Suppressor macrophage treated with lipopolysaccharide for 1 hour (primary cell): ENCODE measurements at regions not wholly inside any gene's neighbourhood (a gene's known extent, or its start where the extent isn't known, plus 50 kb on each side); places are given as distances from the start of the nearest gene placed in this dataset.

ENCODE experiments used
- DNase-seq, 3 donors: peaks; one replicate each; pipeline ENCODE4 v3.0.0-alpha.2; 2020 to 2022

DNA sequence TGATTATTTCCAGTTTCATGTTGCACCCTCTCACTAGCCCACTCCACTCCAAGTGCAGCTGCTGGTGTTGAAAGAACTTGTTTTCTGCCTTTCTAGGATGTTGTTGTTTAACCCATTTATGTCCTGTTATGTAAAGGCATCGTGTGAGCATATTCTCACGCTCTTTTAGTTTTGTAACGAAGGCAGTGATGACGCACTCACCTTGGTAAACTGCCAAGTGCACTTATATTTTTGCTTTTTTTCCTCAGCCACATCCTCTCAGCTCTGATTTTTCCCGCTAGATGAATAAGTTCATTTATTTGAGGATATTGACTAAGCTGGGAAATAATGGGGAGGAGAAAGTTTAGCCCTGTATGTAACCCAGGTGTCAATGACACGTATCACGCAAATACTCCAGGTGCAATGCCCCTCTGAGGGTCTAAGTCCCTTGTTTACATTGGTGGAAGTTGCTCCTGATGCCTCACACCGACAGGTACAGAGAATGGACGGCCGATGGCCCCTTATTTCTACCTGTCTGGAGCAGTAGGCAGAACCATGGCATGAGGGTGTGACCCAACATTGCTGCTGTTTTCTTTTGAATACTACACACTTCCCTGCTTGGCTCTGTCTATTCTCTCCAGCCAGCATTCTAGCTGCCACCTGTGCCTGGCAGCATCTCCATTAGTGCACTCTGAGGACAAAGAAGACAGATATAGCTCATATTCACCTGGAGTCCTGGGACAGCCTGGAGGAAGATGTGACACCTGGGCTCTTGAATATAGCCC lies 132.7 kb upstream of the SLC24A3 start:
- DNase-seq: no peak

- no peak for DNase-seq
Measured at GRCh38 chr20:19081937-19082336, 130.5 kb upstream of the SLC24A3 start.

DNA sequence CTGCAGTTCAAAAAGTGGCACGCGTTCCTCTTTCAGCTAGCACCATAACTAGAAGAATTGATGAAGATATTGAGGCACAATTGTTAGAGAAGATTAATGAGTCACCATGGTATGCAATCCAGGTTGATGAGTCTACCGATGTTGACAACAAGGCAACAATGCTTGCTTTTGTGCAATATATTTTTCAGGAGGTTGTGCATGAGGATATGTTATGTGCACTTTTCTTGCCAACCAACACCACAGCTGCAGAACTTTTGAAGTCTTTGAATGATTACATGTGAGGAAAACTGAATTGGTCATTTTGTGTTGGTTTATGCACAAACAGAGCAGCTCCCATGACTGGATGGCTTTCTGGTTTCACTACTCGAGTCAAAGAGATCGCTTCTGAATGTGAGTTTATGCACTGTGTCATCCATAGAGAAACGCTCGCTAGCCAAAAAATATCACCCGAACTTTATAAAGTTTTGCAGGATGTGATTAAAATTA lies 129.3 kb upstream of the SLC24A3 start:
- no peak for DNase-seq

- DNase-seq: no peak
Measured at GRCh38 chr20:19090332-19090731, 122.1 kb upstream of the SLC24A3 start.

DNA sequence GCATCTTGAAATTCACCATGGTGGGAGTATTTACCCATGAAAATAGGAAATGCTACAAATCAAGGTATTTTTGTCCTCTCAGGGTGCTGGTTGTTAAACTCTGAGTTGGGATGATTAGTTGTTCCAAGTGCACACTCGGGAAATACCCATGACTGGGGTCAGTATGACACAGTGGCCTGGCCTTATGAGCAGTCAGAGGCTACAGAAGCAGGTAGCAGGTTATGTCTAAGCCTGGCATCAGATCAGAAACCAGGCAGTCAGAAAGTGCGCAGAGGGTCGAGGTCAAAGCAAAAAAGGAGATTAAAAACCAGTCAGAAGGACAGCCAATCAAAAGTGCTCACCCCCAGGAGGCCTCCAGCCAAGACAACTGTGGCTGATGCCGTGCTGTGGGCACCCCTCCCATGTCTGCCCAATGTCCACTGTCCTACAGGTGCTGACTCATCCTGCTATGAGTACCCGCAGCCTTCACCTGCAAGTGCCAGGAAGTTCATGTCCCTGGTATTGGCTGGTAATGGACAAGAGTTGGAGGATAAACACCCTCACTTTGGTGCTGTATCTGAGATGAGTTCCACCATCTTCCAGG lies 117.4 kb upstream of the SLC24A3 start:
- no peak for DNase-seq

DNA sequence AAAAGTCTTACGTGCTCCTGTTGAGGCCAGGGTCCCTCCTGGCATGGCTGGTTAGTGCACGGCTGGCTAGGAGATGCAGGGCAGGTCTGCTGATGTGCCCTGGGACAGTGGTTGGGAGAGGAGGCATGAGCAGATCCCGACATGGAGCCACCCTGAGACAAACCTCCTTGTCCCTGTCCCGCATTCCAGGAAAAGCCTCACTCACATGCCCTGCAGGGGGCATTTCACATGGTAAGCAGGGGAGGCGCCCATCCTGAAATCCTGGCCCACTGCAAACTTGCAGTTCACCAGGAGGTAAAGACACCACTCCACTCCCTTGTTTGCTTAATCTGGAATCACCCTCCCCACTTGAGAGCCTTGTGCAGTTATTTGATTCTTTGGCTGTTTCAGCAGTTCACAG lies 116.7 kb upstream of the SLC24A3 start:
- no peak for DNase-seq

- no peak for DNase-seq
Measured at GRCh38 chr20:19096843-19097242, 115.6 kb upstream of the SLC24A3 start.

GRCh38 chr20:19098117-19098516 lies 114.3 kb upstream of the SLC24A3 start:
- DNase-seq: no peak

GRCh38 chr20:19098806-19099578 lies 113.5 kb upstream of the SLC24A3 start:
- peak in 2 of 3 donors; percentile 9 to 25 for DNase-seq

DNA sequence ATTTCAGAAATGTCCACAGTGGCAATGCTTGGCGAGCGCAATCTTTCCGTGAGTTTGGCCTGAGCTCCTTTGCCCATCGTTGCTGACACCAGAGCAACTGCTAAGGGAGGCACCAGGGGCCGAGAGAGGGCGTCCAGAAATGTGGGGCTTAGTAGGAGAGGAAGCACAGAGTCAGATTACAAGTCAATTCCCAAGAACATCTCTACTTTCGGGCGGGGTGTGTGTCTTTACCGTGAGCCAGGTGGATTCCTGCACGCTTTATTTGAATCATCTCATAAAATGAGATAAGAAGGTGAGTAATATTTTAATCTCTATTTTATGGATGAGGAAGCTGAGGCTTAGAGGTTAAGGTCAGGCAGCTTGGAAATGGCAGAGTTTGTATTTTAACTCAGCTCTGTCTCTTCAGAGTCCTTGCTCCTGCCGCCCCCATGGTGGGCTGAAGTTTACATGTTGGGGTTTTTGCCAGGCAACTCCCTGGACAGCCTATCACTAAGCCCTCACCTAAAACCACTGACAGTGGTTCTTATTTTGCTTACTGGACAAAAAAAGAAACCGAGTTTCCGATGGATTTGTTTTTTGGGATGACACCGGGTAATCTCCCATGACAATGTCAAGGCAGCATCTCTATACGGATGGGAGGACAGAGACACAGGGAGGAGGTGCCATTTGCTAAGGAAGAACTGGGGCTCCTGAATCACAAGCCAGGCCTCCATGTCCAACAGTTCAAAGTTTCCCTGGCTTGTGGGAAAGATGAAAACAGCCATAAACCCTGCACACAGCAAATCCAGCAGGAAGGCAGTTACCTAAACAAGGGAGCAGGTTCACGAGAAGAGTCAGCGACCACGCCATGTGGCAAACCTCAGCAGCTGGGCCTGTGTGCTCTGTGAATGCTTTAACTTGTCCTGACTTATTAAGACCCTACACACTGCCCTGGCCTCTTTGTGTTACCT lies 112.6 kb upstream of the SLC24A3 start:
- no peak for DNase-seq

DNA sequence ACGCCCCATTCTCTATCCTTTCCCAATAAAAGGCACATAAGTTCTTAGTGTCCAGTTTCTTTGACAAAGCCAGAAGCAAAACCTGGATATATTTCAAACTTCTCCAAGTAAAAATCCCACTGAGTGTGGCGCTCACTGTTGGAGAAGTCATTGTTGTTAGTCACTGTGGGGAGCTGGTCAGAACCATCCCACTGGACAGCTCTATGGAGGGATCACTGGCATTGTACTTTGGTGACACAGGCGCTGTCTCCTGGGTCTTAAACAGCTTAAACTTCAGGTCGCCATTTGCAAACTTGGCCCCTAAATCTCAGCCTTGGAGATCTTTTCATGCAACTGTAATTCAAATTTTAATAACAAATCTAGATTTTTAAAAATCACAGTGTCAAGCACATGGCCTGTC lies 111.5 kb upstream of the SLC24A3 start:
- no peak for DNase-seq

- no peak for DNase-seq
Measured at GRCh38 chr20:19104186-19104585, 108.3 kb upstream of the SLC24A3 start.

- no peak for DNase-seq
Measured at GRCh38 chr20:19108155-19108554, 104.3 kb upstream of the SLC24A3 start.

- no peak for DNase-seq
Measured at GRCh38 chr20:19110285-19110684, 102.2 kb upstream of the SLC24A3 start.

GRCh38 chr20:19110881-19111460 lies 101.5 kb upstream of the SLC24A3 start:
- no peak for DNase-seq

DNA sequence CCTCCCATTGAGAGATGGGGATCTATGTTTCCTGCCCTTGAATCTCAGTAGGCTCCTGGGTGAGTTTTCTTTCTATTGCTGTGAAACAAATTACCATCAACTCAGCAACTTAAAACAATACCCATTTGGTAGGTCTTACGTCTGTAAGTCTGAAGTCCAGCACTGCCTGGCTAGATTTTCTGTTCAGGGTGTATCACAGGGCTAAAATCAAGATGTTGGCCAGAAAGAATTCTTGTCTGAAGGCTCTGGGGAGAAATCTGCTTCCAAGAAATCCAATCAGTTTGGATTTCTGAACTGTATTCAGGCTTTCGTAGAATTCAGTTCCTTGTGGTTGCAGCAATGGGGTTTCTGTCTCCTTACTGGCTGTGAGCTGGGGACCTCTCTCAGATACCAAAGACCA lies 99.6 kb upstream of the SLC24A3 start:
- DNase-seq: no peak

DNA sequence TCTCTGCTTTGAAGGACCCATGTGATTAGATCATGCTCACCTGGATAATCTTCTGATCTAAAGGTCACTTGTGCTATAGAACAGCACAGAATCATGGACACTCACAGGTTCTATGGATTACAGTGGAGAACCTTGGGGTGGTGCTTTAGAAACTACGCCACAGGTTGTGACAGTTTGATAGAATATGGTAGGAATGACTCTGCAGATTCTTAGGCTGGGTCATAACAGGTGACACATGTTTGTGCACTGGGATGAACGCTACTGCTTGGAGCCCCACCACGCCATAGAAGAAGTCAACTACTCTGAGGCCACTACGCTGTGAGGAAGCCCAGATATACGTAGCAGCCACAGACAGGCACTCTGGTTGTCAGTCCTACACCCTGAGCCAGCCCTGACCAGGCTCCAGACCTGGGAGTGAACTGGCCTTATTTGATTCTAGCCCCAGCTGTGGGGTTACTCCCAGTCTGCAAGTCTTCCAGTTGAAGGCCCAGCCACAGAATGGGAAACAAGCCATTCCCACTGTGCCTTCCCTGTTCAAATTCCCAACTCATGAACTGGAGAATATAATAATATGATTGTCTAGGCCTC lies 99.0 kb upstream of the SLC24A3 start:
- DNase-seq: no peak

DNA sequence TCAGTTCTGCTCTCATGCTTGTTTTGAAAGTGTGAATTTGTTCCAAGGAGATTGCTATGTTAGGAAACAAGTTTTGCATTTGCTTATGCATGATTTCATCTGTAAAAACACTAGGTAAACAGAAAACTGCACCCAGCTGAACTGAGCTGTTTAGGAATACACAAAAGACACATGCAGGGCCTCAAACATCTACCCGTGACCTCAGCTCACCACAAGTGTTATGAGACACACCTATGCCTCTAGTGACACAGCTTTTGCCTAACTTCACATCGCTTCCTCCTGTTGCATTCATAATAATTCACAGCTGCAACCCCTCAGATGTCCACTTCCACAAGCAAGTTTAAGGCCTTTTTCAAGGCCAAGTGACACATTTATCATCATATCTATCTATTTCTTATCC lies 98.0 kb upstream of the SLC24A3 start:
- no peak for DNase-seq

DNA sequence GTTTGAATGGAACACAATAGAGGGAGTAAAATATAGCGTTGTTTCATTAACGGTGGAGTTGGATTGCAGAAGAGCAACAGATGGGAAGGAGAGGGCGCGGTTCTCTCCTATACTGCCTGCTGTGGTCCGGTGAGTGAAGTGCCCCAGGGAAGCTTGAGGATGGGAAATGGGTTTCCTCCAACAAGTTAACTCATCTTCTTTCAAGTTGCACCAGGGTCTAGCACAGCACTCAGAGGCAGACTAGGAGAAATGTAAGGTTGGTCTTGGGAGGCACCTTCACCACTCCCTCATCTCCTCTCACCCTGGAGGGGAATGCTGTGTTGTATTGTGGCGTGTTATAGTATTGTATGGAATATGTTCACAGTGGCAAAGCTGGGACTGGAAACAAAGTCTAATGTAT lies 96.9 kb upstream of the SLC24A3 start:
- DNase-seq: no peak

DNA sequence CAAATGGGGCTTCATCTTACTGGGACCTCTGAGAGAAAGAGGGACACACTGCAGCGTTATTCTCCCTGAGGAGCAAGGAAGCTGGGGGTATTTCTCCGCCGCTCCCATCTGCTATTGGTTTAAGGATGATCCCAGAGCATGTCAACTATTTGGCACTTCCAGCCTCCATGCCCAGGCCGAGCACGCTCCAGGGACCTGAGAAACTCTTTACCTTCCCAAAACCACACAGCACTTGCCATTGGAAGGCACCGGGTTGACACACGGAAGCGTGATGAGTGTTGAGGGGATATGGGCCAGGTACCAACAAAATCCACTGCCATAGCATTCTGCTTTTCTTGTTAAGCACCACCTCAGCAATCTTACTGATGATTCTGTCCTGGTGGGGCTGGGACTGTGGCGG lies 92.4 kb upstream of the SLC24A3 start:
- no peak for DNase-seq

DNA sequence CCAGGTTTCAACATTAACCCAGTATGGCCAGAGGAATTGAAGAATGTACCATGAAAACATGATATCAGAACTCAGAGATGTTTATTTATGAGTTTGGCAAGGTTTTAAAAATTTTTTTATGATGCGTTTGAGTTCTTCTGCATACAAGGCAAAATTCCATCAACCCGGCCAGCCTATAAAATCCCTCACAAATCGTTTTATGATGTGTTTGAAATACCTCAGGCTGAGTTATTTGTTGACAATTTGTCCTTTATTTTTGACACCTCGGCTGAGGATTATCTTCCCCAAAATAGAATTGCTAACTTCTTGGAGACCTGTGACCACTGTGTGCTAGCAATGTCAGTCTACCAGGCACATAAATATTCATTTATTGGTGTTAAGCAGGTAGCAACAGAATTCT lies 91.9 kb upstream of the SLC24A3 start:
- DNase-seq: no peak

GRCh38 chr20:19121463-19121862 lies 91.0 kb upstream of the SLC24A3 start:
- peak in 1 of 3 donors; percentile 1 for DNase-seq
